ENCODE measurements at regions not wholly inside any gene's neighbourhood (a gene's known extent, or its start where the extent isn't known, plus 50 kb on each side); places are given as distances from the start of the nearest gene placed in this dataset.

DNA sequence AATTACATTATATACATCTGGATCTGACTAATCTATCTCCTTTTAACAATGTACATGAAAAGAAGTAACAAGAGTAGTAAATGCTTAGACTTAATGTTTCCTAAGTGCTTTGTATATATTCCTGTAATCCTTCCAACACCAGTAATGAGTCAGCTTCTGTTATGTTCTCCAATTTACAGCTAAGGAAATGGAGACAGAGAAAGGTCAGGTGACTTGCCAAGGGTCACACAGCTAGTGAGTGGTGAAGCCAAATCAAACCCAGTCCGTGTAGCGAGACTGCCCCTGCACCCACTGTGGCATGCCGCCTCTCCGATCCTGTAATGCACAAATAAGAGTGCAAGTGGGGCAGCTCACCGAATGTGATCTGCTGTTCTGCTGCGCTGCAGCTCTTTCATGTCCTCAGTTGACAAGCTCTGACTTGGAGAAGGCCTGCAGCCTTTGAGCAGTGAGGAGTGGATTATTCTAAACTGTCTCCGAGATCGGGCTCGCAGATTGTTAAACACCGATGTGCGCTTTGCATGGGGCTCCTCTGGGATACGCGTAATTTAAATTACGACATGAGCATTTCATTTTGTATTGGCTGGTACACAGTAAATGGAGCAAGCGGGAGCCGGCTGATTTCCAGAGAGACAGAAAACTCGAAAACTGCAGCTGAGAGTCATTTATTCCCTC is 65.1 kb upstream of the KTN1 start:
- DNase-seq (ENCODE audit: low read depth): peak; percentile 63
- no peak overlapping the region for H3K4me3 ChIP-seq (ENCODE audit: low read depth, low read length)
- TF ChIP-seq, protein P1, sequence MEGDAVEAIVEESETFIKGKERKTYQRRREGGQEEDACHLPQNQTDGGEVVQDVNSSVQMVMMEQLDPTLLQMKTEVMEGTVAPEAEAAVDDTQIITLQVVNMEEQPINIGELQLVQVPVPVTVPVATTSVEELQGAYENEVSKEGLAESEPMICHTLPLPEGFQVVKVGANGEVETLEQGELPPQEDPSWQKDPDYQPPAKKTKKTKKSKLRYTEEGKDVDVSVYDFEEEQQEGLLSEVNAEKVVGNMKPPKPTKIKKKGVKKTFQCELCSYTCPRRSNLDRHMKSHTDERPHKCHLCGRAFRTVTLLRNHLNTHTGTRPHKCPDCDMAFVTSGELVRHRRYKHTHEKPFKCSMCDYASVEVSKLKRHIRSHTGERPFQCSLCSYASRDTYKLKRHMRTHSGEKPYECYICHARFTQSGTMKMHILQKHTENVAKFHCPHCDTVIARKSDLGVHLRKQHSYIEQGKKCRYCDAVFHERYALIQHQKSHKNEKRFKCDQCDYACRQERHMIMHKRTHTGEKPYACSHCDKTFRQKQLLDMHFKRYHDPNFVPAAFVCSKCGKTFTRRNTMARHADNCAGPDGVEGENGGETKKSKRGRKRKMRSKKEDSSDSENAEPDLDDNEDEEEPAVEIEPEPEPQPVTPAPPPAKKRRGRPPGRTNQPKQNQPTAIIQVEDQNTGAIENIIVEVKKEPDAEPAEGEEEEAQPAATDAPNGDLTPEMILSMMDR (IDR thresholded peaks at IDR 0.05; ENCODE audit: insufficient read depth, low read length): no peak

DNA sequence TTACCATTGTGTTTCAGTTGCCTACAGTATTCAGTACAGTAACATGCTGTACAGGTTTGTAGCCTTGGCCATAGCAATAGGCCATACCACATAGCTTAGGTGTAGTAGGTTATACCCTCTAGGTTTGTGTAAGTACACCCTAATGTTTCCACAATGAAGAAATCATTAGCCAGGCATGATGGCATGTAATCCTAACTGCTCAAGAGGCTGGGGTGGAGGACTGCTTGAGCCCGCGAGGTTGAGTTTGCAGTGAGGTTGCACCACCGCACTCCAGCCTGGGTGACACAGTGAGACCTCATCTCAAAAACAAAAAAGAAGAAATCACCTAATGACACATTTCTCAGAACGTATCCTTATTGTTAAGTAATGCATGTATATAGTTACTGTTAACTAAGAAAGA is 63.2 kb upstream of the KTN1 start:
- no peak overlapping the region for H3K4me3 ChIP-seq (ENCODE audit: low read depth, low read length)
- TF ChIP-seq, protein P1 (IDR thresholded peaks at IDR 0.05; ENCODE audit: insufficient read depth, low read length): no peak
- no peak for DNase-seq (ENCODE audit: low read depth)

DNA sequence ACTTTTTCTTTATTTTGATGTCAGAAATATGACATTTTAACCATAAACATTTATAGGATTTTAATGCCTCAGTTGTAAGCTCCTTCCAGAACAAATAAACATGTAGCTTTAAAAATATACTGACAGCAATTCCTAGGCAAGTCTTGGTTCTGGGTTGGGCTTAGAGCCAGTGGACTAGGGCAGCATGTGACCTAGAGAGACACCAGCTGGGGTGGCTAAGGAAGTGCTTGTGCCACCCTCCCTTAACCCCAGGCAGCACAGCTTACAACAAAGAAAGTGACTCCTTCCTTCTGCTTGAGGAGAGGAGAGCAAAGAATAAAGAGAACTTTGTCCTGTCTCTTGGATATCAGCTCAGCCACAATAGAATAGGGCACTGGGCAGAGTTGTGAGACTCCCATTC is 61.6 kb upstream of the KTN1 start:
- no peak overlapping the region for H3K4me3 ChIP-seq (ENCODE audit: low read depth, low read length)
- TF ChIP-seq, protein P1 (IDR thresholded peaks at IDR 0.05; ENCODE audit: insufficient read depth, low read length): no peak
- no peak for DNase-seq (ENCODE audit: low read depth)

DNA sequence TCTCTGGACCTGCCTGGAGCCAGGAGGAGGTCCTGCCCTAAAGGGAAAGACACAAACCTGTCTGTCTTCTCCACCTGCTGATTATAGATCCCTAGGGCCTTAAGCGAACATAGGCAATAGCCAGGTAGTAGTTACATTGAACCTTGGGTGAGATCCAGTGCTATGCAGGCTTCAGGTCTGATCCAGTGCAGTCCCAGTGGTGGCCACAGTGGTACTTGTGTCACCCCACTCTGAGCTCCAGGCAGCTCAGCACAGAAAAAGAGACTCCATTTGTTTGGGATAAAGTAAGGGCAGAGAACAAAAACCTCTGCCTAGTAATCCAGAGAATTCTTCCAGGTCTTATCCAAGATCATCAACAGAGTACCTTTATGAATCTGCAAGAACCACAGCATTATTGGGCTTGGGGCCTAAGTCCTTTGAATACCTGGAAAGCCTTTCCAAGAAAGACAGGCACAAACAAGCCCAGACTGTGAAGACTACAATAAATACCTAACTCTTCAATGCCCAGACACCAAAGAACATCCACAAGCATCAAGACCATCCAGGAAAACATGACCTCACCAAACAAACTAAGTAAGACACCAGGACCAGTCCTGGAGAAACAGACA is 60.4 kb upstream of the KTN1 start:
- no peak for DNase-seq (ENCODE audit: low read depth)
- no peak overlapping the region for H3K4me3 ChIP-seq (ENCODE audit: low read depth, low read length)
- TF ChIP-seq, protein P1 (IDR thresholded peaks at IDR 0.05; ENCODE audit: insufficient read depth, low read length): no peak

DNA sequence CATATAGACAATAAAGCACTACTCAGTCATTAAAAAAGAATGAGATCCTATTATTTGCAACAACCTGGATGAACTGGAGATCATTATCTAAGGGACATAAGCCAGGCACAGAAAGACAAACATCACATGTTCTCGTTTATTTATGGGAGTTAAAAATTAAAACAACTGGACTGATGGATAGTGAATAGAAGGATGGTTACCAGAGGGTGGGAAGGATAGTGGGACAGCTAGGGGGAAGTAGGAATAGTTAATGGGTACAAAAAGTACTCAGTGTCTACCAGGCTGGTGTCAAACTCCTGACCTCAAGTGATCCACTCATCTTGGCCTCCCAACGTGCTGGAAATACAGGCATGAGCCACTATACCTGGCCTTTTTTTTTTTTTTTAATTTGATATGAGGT is 56.7 kb upstream of the KTN1 start:
- no peak for DNase-seq (ENCODE audit: low read depth)
- no peak overlapping the region for H3K4me3 ChIP-seq (ENCODE audit: low read depth, low read length)
- TF ChIP-seq, protein P1 (IDR thresholded peaks at IDR 0.05; ENCODE audit: insufficient read depth, low read length): no peak

Data from fibroblast of the aortic adventitia (primary cell).